Upper lobe of left lung (tissue), 4 donors: ENCODE measurements at regions not wholly inside any gene's neighbourhood (a gene's known extent, or its start where the extent isn't known, plus 50 kb on each side); places are given as distances from the start of the nearest gene placed in this dataset.
"Not testable (repeated sequence)": the region's sequence is repeated elsewhere in the genome, so short reads cannot be mapped to it uniquely, and the experiment has no call there.

ENCODE experiments used
- CTCF ChIP-seq, 6 experiments: fragments of 450-650 bp in 4 of 6; fragments of 200-600 bp in 2 of 6; sonication (generic) in 2 of 6; IDR thresholded peaks; one replicate each; pipeline ENCODE4 v1.5.1; 2016 to 2019; ENCODE audit warnings: antibody characterized with exemption in 6 of 6
- EP300 ChIP-seq, 4 donors: sonication (generic); formaldehyde crosslinking; IDR thresholded peaks; one replicate each; pipeline ENCODE4 v1.5.1; 2017; ENCODE audit warnings: antibody characterized with exemption in 4 of 4, control low read depth in 2 of 4
- POLR2AphosphoS5 ChIP-seq, 2 donors: sonication (generic); formaldehyde crosslinking; IDR thresholded peaks; one replicate each; pipeline ENCODE4 v1.5.1; 2017; ENCODE audit warnings: antibody characterized with exemption in 2 of 2

GRCh38 chr14:27640688-27641087 lies 1042.9 kb upstream of the NOVA1 start:
- TF ChIP-seq CTCF, POLR2AphosphoS5, EP300 (IDR thresholded peaks at IDR 0.05): not testable (repeated sequence)
